Stimulated activated CD4-positive, alpha-beta T cell treated with anti-CD3 and anti-CD28 coated beads, Interleukin-1b, Interleukin-23, amount 100 ng/mL, for 1 hour (primary cell): ENCODE measurements at regions not wholly inside any gene's neighbourhood (a gene's known extent, or its start where the extent isn't known, plus 50 kb on each side); places are given as distances from the start of the nearest gene placed in this dataset.
"Not testable (repeated sequence)": the region's sequence is repeated elsewhere in the genome, so short reads cannot be mapped to it uniquely, and the experiment has no call there.

Experiments used
- DNase-seq, 2 donors: peaks; one replicate each; pipeline ENCODE4 v3.0.0-alpha.2; 2020; ENCODE audit warnings: low read depth in 2 of 2

GRCh38 chr18:78448591-78448990 is 531.0 kb upstream of the SALL3 start:
- no peak for DNase-seq

DNA sequence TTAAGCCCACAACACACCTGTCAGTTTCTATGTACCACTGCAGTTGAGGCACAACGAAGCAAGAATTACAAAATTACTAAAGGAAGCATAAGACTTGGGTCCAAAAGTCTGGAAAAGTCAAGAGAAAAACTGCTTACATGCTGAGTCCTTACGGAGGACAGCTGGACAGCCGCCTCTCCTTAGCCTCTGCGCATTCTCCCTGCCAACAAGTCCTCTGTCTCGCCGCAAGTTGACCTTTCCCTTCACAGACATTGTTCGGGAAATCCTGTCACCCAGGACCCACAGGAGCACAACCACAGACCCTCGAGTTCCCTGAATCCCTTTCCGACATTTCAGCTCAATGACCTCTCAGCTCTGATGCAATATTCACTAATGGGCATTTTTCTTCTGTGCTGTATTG is 525.4 kb upstream of the SALL3 start:
- no peak for DNase-seq

GRCh38 chr18:78455386-78455785 is 524.2 kb upstream of the SALL3 start:
- no peak for DNase-seq

- DNase-seq, result no peak
These were observed 522.6 kb upstream of the SALL3 start for GRCh38 chr18:78457011-78457410.

GRCh38 chr18:78457731-78458130 is 521.9 kb upstream of the SALL3 start:
- DNase-seq, result no peak

GRCh38 chr18:78458356-78458755 is 521.3 kb upstream of the SALL3 start:
- no peak for DNase-seq

GRCh38 chr18:78459668-78460067 is 520.0 kb upstream of the SALL3 start:
- DNase-seq, result no peak

DNA sequence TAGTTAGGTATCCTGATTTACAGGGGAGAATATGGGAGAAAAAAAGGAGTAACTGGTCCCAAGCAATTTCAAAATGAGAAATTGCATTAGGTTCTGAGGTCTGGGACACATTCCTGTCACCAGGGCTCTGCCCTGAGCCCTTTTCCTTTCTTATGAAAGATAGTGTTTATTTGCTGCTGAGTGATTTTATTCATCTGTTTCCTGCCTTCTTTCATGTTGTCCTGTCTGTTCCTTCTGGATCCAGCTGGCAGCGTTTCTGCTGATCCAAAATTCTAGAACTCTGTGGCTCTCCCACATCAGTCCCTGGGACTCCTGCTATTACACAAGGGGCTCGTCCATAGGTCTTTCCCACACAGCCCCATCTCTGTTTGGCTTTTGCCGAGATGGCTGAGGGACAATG is 519.1 kb upstream of the SALL3 start:
- DNase-seq, result no peak

DNA sequence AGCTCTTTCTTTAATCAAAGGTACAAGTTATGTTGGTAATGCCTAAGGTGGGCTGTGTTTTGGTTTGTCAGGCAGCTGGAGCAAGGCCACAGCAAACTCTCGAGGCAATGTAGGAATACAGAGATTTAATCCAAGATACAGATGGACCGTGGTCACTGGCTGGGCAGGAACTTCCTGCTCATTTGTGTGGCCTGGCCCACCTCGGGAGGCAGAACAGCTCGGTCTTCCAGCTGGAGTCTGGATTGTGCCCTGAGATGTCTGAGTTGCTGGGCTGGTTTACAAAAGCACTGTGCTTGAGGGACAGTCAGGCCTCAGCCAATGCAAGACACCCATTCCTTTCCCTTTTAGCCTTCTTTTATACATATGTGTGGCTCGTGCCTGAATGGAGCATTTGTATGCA is 506.1 kb upstream of the SALL3 start:
- no peak for DNase-seq

- DNase-seq, result no peak
These were observed 501.8 kb upstream of the SALL3 start for GRCh38 chr18:78477840-78478239.

GRCh38 chr18:78479443-78479842 is 500.2 kb upstream of the SALL3 start:
- no peak for DNase-seq

DNA sequence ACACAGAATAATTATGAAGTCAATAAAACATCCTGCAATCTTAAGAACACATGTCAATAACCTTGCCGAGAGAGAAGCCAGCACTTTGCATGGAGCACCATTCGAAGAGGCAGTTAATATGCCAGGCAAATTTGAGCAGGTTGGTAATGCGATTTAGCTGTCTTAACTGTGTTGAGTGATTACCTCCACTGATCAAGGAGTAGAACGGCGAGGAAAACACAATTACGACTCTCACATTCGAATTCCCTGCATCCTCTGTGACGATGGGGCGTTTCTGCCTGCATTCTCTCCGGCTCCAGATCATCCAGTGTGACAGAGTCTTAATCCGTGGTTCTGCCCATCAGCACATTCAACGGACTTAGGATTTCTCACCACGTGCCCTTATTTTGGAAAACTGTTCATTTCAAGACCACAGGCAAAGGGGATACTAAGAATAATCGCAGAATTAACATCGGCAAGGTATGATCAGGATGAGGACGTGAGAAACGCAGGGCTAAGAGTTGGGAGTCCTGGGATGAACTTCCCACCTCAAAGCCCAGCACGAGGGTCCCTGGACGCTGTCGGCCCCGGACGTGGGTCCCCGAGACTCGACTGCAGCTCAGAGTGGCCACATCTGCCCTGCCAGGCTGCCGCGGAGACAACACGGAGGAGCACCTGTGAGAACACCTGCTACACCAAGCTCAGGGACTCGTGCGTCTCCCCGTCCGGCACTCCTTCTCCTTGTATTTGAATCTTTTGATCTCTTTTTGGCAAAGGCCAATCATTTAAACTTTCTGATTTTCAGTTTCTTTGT is 499.2 kb upstream of the SALL3 start:
- DNase-seq, result no peak

DNA sequence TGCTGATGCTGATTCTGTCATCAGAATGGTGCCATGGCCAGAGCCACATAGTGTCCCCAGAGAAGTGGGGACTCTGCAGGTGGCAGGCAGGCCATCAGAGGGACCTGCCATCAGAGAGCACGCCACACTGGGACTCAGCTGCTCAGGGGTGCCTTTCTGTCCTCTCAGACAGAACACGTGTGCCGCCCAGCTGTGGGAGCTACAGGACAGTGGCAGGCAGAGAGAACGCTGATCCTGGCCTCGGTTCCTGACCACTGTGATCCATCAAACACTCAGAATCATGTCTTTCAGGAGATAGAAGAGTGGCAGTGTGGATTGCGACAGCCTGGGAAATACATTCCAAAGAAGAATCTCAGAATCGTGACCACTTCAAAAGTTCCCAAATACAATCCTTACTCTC is 497.2 kb upstream of the SALL3 start:
- no peak for DNase-seq

DNA sequence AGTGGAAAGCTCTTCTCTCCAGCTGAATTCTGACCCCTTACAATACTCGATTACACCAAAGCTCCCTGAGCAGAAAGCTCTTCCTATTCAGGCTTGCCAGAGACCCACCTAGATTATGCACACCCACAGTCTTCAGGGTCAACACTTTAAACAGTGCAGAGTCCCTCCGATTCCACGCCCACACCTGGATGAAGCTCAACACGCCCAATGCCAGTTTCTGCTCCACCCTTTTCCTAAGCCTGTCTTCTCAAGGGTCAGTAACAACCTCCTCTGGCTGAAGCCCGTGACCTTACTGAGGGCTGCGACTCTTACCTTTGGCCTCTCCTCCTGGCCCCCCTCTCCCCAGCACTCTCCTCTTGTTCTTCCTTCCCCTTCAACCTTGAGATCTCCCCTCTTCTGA is 492.0 kb upstream of the SALL3 start:
- DNase-seq, result no peak

GRCh38 chr18:78492064-78492812 is 487.4 kb upstream of the SALL3 start:
- no peak for DNase-seq

- DNase-seq, result no peak
These were observed 486.7 kb upstream of the SALL3 start for GRCh38 chr18:78492813-78493371.

- DNase-seq, result not testable (repeated sequence)
These were observed 486.1 kb upstream of the SALL3 start for GRCh38 chr18:78493490-78493889.

- no peak for DNase-seq
These were observed 485.2 kb upstream of the SALL3 start for GRCh38 chr18:78494204-78495085.

- no peak for DNase-seq
These were observed 484.1 kb upstream of the SALL3 start for GRCh38 chr18:78495550-78495949.

- no peak for DNase-seq
These were observed 483.5 kb upstream of the SALL3 start for GRCh38 chr18:78496079-78496478.

GRCh38 chr18:78497641-78498040 is 482.0 kb upstream of the SALL3 start:
- DNase-seq, result no peak

- DNase-seq, result no peak
These were observed 480.0 kb upstream of the SALL3 start for GRCh38 chr18:78499586-78499985.
